ENCODE measurements at regions not wholly inside any gene's neighbourhood (a gene's known extent, or its start where the extent isn't known, plus 50 kb on each side); places are given as distances from the start of the nearest gene placed in this dataset.

DNA sequence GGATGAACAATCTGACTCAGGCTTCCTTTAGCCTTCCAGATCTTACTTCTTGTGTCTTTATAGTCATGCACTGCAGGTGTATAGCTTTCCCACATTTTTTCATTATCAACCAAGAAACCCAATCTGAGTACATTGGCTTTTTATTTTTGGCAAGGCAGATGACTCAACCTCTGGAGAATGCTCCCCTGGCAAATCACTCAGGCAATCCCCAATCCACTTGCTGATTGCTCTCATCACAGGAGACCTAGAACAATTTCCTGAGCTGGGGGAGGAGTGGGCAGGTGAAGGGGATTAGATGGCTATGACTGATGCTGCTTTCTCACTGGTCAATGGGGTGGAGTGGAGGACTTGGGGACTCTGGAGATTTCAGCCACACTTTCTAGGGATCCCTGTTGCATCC, 134.4 kb downstream of the SLC16A9 start:
- TF ChIP-seq CTCF (conservative IDR thresholded peaks at IDR 0.05) (no peak), ZFX (IDR thresholded peaks at IDR 0.05) (no peak)

All from C4-2B (cell line).